H9 (cell line): ENCODE measurements at regions not wholly inside any gene's neighbourhood (a gene's known extent, or its start where the extent isn't known, plus 50 kb on each side); places are given as distances from the start of the nearest gene placed in this dataset.

ENCODE experiments used
- DNase-seq: peaks from one replicate; pipeline ENCODE4 v3.0.0-alpha.2; 2017
- H2AFZ ChIP-seq: one replicate; pipeline ENCODE4 v1.6.1; 2013; ENCODE audit warnings: mild to moderate bottlenecking, low read length, control low read depth, moderate library complexity
- H2AK5ac ChIP-seq: 2 replicates; pipeline ENCODE4 v1.6.1; 2013; ENCODE audit warnings: low read length, control low read depth, mixed read lengths; ENCODE audit not compliant: insufficient read length
- H2BK120ac ChIP-seq: one replicate; pipeline ENCODE4 v1.6.1; 2013; ENCODE audit warnings: low read depth, mild to moderate bottlenecking, low read length, control low read depth, inconsistent platforms; ENCODE audit not compliant: poor library complexity, severe bottlenecking
- H2BK12ac ChIP-seq: 2 replicates; pipeline ENCODE4 v1.6.1; 2013; ENCODE audit warnings: low read length, control low read depth, mixed read lengths, low read depth; ENCODE audit not compliant: insufficient read length
- H2BK15ac ChIP-seq: 2 replicates; pipeline ENCODE4 v1.6.1; 2013; ENCODE audit warnings: low read depth, low read length, control low read depth
- H2BK20ac ChIP-seq: one replicate; pipeline ENCODE4 v1.6.1; 2013; ENCODE audit warnings: low read depth, mild to moderate bottlenecking, low read length, control low read depth, inconsistent platforms; ENCODE audit not compliant: poor library complexity, severe bottlenecking
- H2BK5ac ChIP-seq: 2 replicates; pipeline ENCODE4 v1.6.1; 2013; ENCODE audit warnings: low read length, control low read depth, mixed read lengths; ENCODE audit not compliant: insufficient read length
- H3K14ac ChIP-seq: 2 replicates; pipeline ENCODE4 v1.6.1; 2013; ENCODE audit warnings: low read length, control low read depth; ENCODE audit not compliant: insufficient read depth
- H3K18ac ChIP-seq: 2 replicates; pipeline ENCODE4 v1.6.1; 2013; ENCODE audit warnings: low read depth, mild to moderate bottlenecking, mixed read lengths, low read length, control low read depth; ENCODE audit not compliant: insufficient read length
- H3K23ac ChIP-seq: 2 replicates; pipeline ENCODE4 v1.6.1; 2013; ENCODE audit warnings: low read length, control low read depth, mixed read lengths, low read depth; ENCODE audit not compliant: insufficient read length
- H3K23me2 ChIP-seq: 2 replicates; pipeline ENCODE4 v1.6.1; 2013; ENCODE audit warnings: low read depth, mild to moderate bottlenecking, mixed read lengths, low read length, control low read depth; ENCODE audit not compliant: insufficient read length, poor library complexity, severe bottlenecking
- H3K27ac ChIP-seq: 2 replicates; pipeline ENCODE4 v1.5.1; 2013; ENCODE audit warnings: low read length, control low read depth, mixed read lengths, low read depth; ENCODE audit not compliant: insufficient read length
- H3K27me3 ChIP-seq: 2 replicates; pipeline ENCODE4 v1.6.1; 2013; ENCODE audit warnings: low read length, control low read depth, inconsistent platforms; ENCODE audit not compliant: insufficient read depth
- H3K4ac ChIP-seq: 2 replicates; pipeline ENCODE4 v1.6.1; 2013; ENCODE audit warnings: low read depth, mild to moderate bottlenecking, control low read depth, inconsistent platforms, low read length, moderate library complexity
- H3K4me1 ChIP-seq: 2 replicates; pipeline ENCODE4 v1.6.1; 2013; ENCODE audit warnings: low read length, control low read depth, inconsistent platforms; ENCODE audit not compliant: insufficient read depth
- H3K4me2 ChIP-seq: 2 replicates; pipeline ENCODE4 v1.6.1; 2013; ENCODE audit warnings: low read length, control low read depth, mixed read lengths; ENCODE audit not compliant: insufficient read length, insufficient read depth
- H3K56ac ChIP-seq: 2 replicates; pipeline ENCODE4 v1.6.1; 2013; ENCODE audit warnings: low read depth, mild to moderate bottlenecking, mixed read lengths, low read length, control low read depth; ENCODE audit not compliant: insufficient read length
- H3K79me1 ChIP-seq: 2 replicates; pipeline ENCODE4 v1.6.1; 2013; ENCODE audit warnings: low read depth, mild to moderate bottlenecking, moderate library complexity, low read length, control low read depth, inconsistent platforms; ENCODE audit not compliant: insufficient read depth, poor library complexity, severe bottlenecking
- H3K79me2 ChIP-seq: 2 replicates; pipeline ENCODE4 v1.6.1; 2013; ENCODE audit warnings: low read length, control low read depth, inconsistent platforms; ENCODE audit not compliant: insufficient read depth
- H3K9ac ChIP-seq: 2 replicates; pipeline ENCODE4 v1.6.1; 2013; ENCODE audit warnings: low read length, control low read depth, mixed read lengths; ENCODE audit not compliant: insufficient read length; ENCODE audit errors: extremely low read depth
- H3K9me3 ChIP-seq: one replicate; pipeline ENCODE4 v1.6.1; 2013; ENCODE audit warnings: low read depth, low read length, inconsistent platforms; ENCODE audit not compliant: control insufficient read depth
- H3T11ph ChIP-seq: one replicate; pipeline ENCODE4 v1.6.1; 2013; ENCODE audit warnings: mild to moderate bottlenecking, low read length, control low read depth, inconsistent platforms
- H4K20me1 ChIP-seq: one replicate; pipeline ENCODE4 v1.6.1; 2013; ENCODE audit not compliant: control insufficient read depth, insufficient read length, insufficient read depth
- H4K5ac ChIP-seq: 2 replicates; pipeline ENCODE4 v1.6.1; 2013; ENCODE audit warnings: low read depth, mild to moderate bottlenecking, mixed read lengths, low read length, control low read depth; ENCODE audit not compliant: insufficient read length
- H4K8ac ChIP-seq: replicated peaks from 2 replicates; pipeline ENCODE4 v1.6.1; 2013; ENCODE audit warnings: low read length, control low read depth, mixed read lengths, low read depth; ENCODE audit not compliant: insufficient read length
- H4K91ac ChIP-seq: 2 replicates; pipeline ENCODE4 v1.6.1; 2013; ENCODE audit warnings: low read depth, mild to moderate bottlenecking, moderate library complexity, mixed read lengths, low read length, control low read depth; ENCODE audit not compliant: insufficient read length
- H3K27ac Mint-ChIP-seq, 3 experiments: 2 replicates in 2 of 3; 3 replicates in 1 of 3; pipeline ENCODE4 v1.8.0; 2020 to 2021; ENCODE audit warnings: mixed read lengths in 3 of 3, mild to moderate bottlenecking in 1 of 3, moderate library complexity in 1 of 3
- H3K27me3 Mint-ChIP-seq: 2 replicates; pipeline ENCODE4 v1.8.0; 2021; ENCODE audit warnings: low read depth, mild to moderate bottlenecking, moderate library complexity, mixed read lengths
- H3K36me3 Mint-ChIP-seq, 3 experiments: 2 replicates in 2 of 3; 3 replicates in 1 of 3; pipeline ENCODE4 v1.8.0; 2020 to 2021; ENCODE audit warnings: low read depth in 3 of 3, mixed read lengths in 3 of 3; ENCODE audit not compliant: insufficient read depth in 1 of 3
- H3K4me1 Mint-ChIP-seq, 2 experiments: 2 replicates each; pipeline ENCODE4 v1.8.0; 2020; ENCODE audit warnings: mixed read lengths in 2 of 2
- H3K4me3 Mint-ChIP-seq, 2 experiments: 2 replicates in 1 of 2; 3 replicates in 1 of 2; pipeline ENCODE4 v1.8.0; 2020 to 2021; ENCODE audit warnings: mild to moderate bottlenecking in 2 of 2, mixed read lengths in 2 of 2, moderate library complexity in 1 of 2
- H3K9me3 Mint-ChIP-seq, 2 experiments: 2 replicates in 1 of 2; 3 replicates in 1 of 2; pipeline ENCODE4 v1.8.0; 2020; ENCODE audit warnings: mild to moderate bottlenecking in 2 of 2, mixed read lengths in 2 of 2, moderate library complexity in 1 of 2
- WGBS: extraction: QIAGEN DNeasy Blood & Tissue Kit; methylation state at CpG from one replicate; pipeline ENCODE4 v1.1.7; 2013; ENCODE audit warnings: missing lambda C conversion rate, low lambda C conversion rate, mixed read lengths; ENCODE audit not compliant: insufficient read length; ENCODE audit errors: extremely low coverage; 5-methylcytosine and 5-hydroxymethylcytosine counted together
- TF ChIP-seq, protein P1 (sequence below): fragments of 200-600 bp; sonication (generic); conservative IDR thresholded peaks from 3 replicates; pipeline ENCODE4 v1.8.0; 2021; ENCODE audit warnings: antibody characterized with exemption, mild to moderate bottlenecking

DNA sequence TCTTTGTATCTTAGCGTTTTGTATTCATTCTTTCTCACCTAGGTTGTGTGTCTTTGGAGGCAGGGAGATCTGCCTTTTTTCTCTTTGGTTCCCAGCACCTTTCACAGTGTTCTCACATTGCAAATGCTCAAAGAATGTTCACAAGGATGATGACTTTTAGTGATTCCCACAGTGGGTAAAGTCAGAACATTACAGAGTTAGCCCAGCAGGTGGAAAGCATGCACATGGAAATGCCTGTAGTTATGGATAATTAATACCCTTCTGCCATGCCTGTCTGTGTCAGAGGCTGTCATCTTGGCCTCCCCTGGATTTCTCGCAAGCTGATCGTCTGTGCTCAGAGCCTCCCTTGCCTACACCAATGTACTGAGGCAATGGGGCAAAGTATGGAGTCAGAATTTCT is 458.9 kb downstream of the LMO4 start:
- Histone ChIP-seq H3K4ac (no peak overlapping the region), H3K4me2 (no peak overlapping the region), H3K79me2 (no peaks in the 10 kb centered on the region), H2BK12ac (no peak overlapping the region), H2BK20ac (no peak overlapping the region), H3K9me3 (no peaks in the 10 kb centered on the region), H2AK5ac (no peak overlapping the region), H4K20me1 (no peaks in the 10 kb centered on the region), H3K27me3 (no peaks in the 10 kb centered on the region), H3K9ac (no peak overlapping the region), H4K91ac (no peak overlapping the region), H2BK120ac (no peak overlapping the region), H3K56ac (no peak overlapping the region), H3K79me1 (no peaks in the 10 kb centered on the region), H3T11ph (no peak overlapping the region), H4K5ac (no peak overlapping the region), H2BK5ac (no peak overlapping the region), H3K14ac (no peak overlapping the region), H3K18ac (no peak overlapping the region), H2AFZ (no peak overlapping the region), H3K4me1 (peaks cover 3% of the 10 kb centered on the region; the same call in 1 of the 2 replicates), H2BK15ac (no peak overlapping the region), H3K27ac (no peak overlapping the region), H4K8ac (no peak overlapping the region), H3K23ac (no peak overlapping the region), H3K23me2 (no peaks in the 10 kb centered on the region)
- TF ChIP-seq, protein P1, sequence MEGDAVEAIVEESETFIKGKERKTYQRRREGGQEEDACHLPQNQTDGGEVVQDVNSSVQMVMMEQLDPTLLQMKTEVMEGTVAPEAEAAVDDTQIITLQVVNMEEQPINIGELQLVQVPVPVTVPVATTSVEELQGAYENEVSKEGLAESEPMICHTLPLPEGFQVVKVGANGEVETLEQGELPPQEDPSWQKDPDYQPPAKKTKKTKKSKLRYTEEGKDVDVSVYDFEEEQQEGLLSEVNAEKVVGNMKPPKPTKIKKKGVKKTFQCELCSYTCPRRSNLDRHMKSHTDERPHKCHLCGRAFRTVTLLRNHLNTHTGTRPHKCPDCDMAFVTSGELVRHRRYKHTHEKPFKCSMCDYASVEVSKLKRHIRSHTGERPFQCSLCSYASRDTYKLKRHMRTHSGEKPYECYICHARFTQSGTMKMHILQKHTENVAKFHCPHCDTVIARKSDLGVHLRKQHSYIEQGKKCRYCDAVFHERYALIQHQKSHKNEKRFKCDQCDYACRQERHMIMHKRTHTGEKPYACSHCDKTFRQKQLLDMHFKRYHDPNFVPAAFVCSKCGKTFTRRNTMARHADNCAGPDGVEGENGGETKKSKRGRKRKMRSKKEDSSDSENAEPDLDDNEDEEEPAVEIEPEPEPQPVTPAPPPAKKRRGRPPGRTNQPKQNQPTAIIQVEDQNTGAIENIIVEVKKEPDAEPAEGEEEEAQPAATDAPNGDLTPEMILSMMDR: no peak
- no peaks in the 10 kb centered on the region for H3K9me3 Mint-ChIP-seq
- H3K4me1 Mint-ChIP-seq: peaks cover 11% of the 10 kb centered on the region in 2 experiments
- H3K36me3 Mint-ChIP-seq: no peaks in the 10 kb centered on the region
- WGBS: no CpG with 5 or more reads among the region's 3 CpGs
- no peak overlapping the region for H3K4me3 Mint-ChIP-seq
- no peak overlapping the region for H3K27ac Mint-ChIP-seq
- H3K27me3 Mint-ChIP-seq: no peaks in the 10 kb centered on the region
- no peak for DNase-seq
